Gastrocnemius medialis (tissue), 4 donors: ENCODE measurements at regions not wholly inside any gene's neighbourhood (a gene's known extent, or its start where the extent isn't known, plus 50 kb on each side); places are given as distances from the start of the nearest gene placed in this dataset.

Experiments
- CTCF ChIP-seq, 5 experiments: fragments of 450-650 bp in 3 of 5; fragments of 200-600 bp in 2 of 5; sonication (generic) in 2 of 5; IDR thresholded peaks in 4 of 5; conservative IDR thresholded peaks in 1 of 5; 1 replicate in 4 of 5; 2 replicates in 1 of 5; pipeline ENCODE4 v1.5.1; 2016 to 2019; ENCODE audit warnings: antibody characterized with exemption in 5 of 5, mild to moderate bottlenecking in 3 of 5, moderate library complexity in 3 of 5
- POLR2A ChIP-seq, 2 donors: fragments of 450-650 bp; IDR thresholded peaks; one replicate each; pipeline ENCODE4 v1.6.1; 2017; ENCODE audit warnings: antibody characterized with exemption in 2 of 2, mild to moderate bottlenecking in 2 of 2, moderate library complexity in 2 of 2

GRCh38 chr2:18136881-18137475, 258.5 kb downstream of the KCNS3 start:
- TF ChIP-seq CTCF (IDR thresholded peaks at IDR 0.05 in 4 of 5, conservative IDR thresholded peaks at IDR 0.05 in 1 of 5) (no peak), POLR2A (IDR thresholded peaks at IDR 0.05) (no peak)
